GM23248 (cell line): ENCODE measurements at regions not wholly inside any gene's neighbourhood (a gene's known extent, or its start where the extent isn't known, plus 50 kb on each side); places are given as distances from the start of the nearest gene placed in this dataset.
"Not testable (repeated sequence)": the region's sequence is repeated elsewhere in the genome, so short reads cannot be mapped to it uniquely, and the experiment has no call there.

Experiments used
- DNase-seq: peaks from one replicate; pipeline ENCODE4 v3.0.0-alpha.2; 2015
- H2AFZ ChIP-seq: fragments of 200-600 bp; sonication (generic); 2 replicates; pipeline ENCODE4 v1.6.1; 2016; ENCODE audit warnings: antibody characterized with exemption
- H3F3A ChIP-seq: fragments of 200-600 bp; sonication (generic); 2 replicates; pipeline ENCODE4 v1.6.1; 2016; ENCODE audit warnings: mild to moderate bottlenecking, antibody characterized with exemption, mixed run types; ENCODE audit not compliant: insufficient read depth
- H3K27ac ChIP-seq: fragments of 200-600 bp; sonication (generic); 2 replicates; pipeline ENCODE4 v1.5.1; 2016; ENCODE audit warnings: mild to moderate bottlenecking
- H3K27me3 ChIP-seq: fragments of 200-600 bp; sonication (generic); replicated peaks from 2 replicates; pipeline ENCODE4 v1.6.1; 2016; ENCODE audit warnings: mild to moderate bottlenecking; ENCODE audit not compliant: insufficient read depth
- H3K36me3 ChIP-seq: fragments of 200-600 bp; sonication (generic); 2 replicates; pipeline ENCODE4 v1.6.1; 2016; ENCODE audit warnings: low read depth, mild to moderate bottlenecking
- H3K4me1 ChIP-seq: fragments of 200-600 bp; sonication (generic); 2 replicates; pipeline ENCODE4 v1.6.1; 2016; ENCODE audit warnings: mild to moderate bottlenecking; ENCODE audit not compliant: insufficient read depth
- H3K4me2 ChIP-seq: fragments of 200-600 bp; sonication (generic); one replicate; pipeline ENCODE4 v1.6.1; 2016; ENCODE audit warnings: mild to moderate bottlenecking; ENCODE audit not compliant: unreplicated experiment
- H3K4me3 ChIP-seq: fragments of 200-600 bp; sonication (generic); 2 replicates; pipeline ENCODE4 v1.5.1; 2016; ENCODE audit warnings: mild to moderate bottlenecking
- H3K79me2 ChIP-seq: fragments of 200-600 bp; sonication (generic); 2 replicates; pipeline ENCODE4 v1.6.1; 2016; ENCODE audit warnings: mild to moderate bottlenecking; ENCODE audit not compliant: insufficient read depth
- H3K9ac ChIP-seq: fragments of 200-600 bp; sonication (generic); 2 replicates; pipeline ENCODE4 v1.6.1; 2016; ENCODE audit warnings: mild to moderate bottlenecking
- H3K9me2 ChIP-seq: fragments of 200-600 bp; sonication (generic); 2 replicates; pipeline ENCODE4 v1.6.1; 2016; ENCODE audit warnings: mixed run types, mild to moderate bottlenecking, moderate library complexity; ENCODE audit not compliant: insufficient read depth
- H3K9me3 ChIP-seq: fragments of 200-600 bp; sonication (generic); one replicate; pipeline ENCODE4 v1.6.1; 2017; ENCODE audit warnings: low read depth
- H4K20me1 ChIP-seq: fragments of 200-600 bp; sonication (generic); 2 replicates; pipeline ENCODE4 v1.6.0; 2016; ENCODE audit not compliant: insufficient read depth
- EZH2 ChIP-seq: fragments of 200-600 bp; sonication (generic); IDR thresholded peaks from 2 replicates; pipeline ENCODE4 v1.6.1; 2018; ENCODE audit warnings: antibody characterized with exemption, mild to moderate bottlenecking; ENCODE audit not compliant: insufficient read depth, poor library complexity, severe bottlenecking
- EZH2phosphoT487 ChIP-seq: fragments of 200-600 bp; sonication (generic); IDR thresholded peaks from 2 replicates; pipeline ENCODE4 v1.6.1; 2018; ENCODE audit warnings: antibody characterized with exemption, moderate library complexity, mild to moderate bottlenecking, low read depth; ENCODE audit not compliant: insufficient read depth
- WGBS, 2 experiments: methylation state at CpG; one replicate each; pipeline ENCODE4 v1.1.6; 2015 to 2017; ENCODE audit warnings: low lambda C conversion rate in 2 of 2, low coverage in 1 of 2; ENCODE audit errors: missing lambda C conversion rate in 2 of 2; 5-methylcytosine and 5-hydroxymethylcytosine counted together
- in situ Hi-C: fragments of 300-500 bp; cut with MboI; formaldehyde crosslinking; loops from 2 replicates; pipeline ENCODE4 v1.15.0; 2020

GRCh38 chr5:138692370-138692769, 60.9 kb upstream of the CTNNA1 start:
- no peaks in the 10 kb centered on the region for H3K79me2 ChIP-seq
- no peak overlapping the region for H3K27ac ChIP-seq
- no peaks in the 10 kb centered on the region for H3K9me2 ChIP-seq
- in situ Hi-C loops: no loop called here
- no peaks in the 10 kb centered on the region for H3F3A ChIP-seq
- H3K9ac ChIP-seq: no peak overlapping the region
- H3K27me3 ChIP-seq: no peaks in the 10 kb centered on the region
- H3K9me3 ChIP-seq: no peaks in the 10 kb centered on the region
- TF ChIP-seq EZH2 (no peak), EZH2phosphoT487 (no peak)
- H3K4me1 ChIP-seq: no peaks in the 10 kb centered on the region
- H4K20me1 ChIP-seq: no peaks in the 10 kb centered on the region
- no peak overlapping the region for H2AFZ ChIP-seq
- no peak overlapping the region for H3K4me2 ChIP-seq
- no peak for DNase-seq
- H3K36me3 ChIP-seq: no peaks in the 10 kb centered on the region
- H3K4me3 ChIP-seq: no peak overlapping the region

GRCh38 chr5:138686668-138687067, 66.6 kb upstream of the CTNNA1 start:
- no peak overlapping the region for H3K4me2 ChIP-seq
- H3K36me3 ChIP-seq: no peaks in the 10 kb centered on the region
- in situ Hi-C loops: no loop called here
- 70 to 73% methylated on average over 4 of the region's 4 CpGs for whole genome bisulfite sequencing, 2 experiments
- TF ChIP-seq EZH2 (no peak), EZH2phosphoT487 (no peak)
- no peaks in the 10 kb centered on the region for H3K79me2 ChIP-seq
- H3K4me3 ChIP-seq: no peak overlapping the region
- H3F3A ChIP-seq: no peaks in the 10 kb centered on the region
- no peaks in the 10 kb centered on the region for H3K9me3 ChIP-seq
- no peaks in the 10 kb centered on the region for H4K20me1 ChIP-seq
- no peak for DNase-seq
- no peak overlapping the region for H2AFZ ChIP-seq
- H3K27ac ChIP-seq: no peak overlapping the region
- no peak overlapping the region for H3K9ac ChIP-seq
- no peaks in the 10 kb centered on the region for H3K27me3 ChIP-seq
- no peaks in the 10 kb centered on the region for H3K4me1 ChIP-seq
- no peaks in the 10 kb centered on the region for H3K9me2 ChIP-seq

- H2AFZ ChIP-seq: no peak overlapping the region
- no peaks in the 10 kb centered on the region for H3K9me2 ChIP-seq
- H3K27me3 ChIP-seq: no peaks in the 10 kb centered on the region
- H3K79me2 ChIP-seq: no peaks in the 10 kb centered on the region
- no peak overlapping the region for H3K9ac ChIP-seq
- no peak for TF ChIP-seq EZH2
- TF ChIP-seq EZH2phosphoT487: no peak
- H3K4me3 ChIP-seq: no peak overlapping the region
- H3K9me3 ChIP-seq: no peaks in the 10 kb centered on the region
- H3K27ac ChIP-seq: no peak overlapping the region
- H3K4me1 ChIP-seq: no peaks in the 10 kb centered on the region
- H3K36me3 ChIP-seq: no peaks in the 10 kb centered on the region
- in situ Hi-C loops: no loop called here
- H3K4me2 ChIP-seq: no peak overlapping the region
- no peaks in the 10 kb centered on the region for H3F3A ChIP-seq
- DNase-seq: peak; percentile 59
- 28 to 31% methylated on average over 2 of the region's 2 CpGs for WGBS, 2 experiments
- H4K20me1 ChIP-seq: no peaks in the 10 kb centered on the region
Observed at GRCh38 chr5:138685193-138685745, 68.0 kb upstream of the CTNNA1 start.

GRCh38 chr5:138682462-138682861, 70.8 kb upstream of the CTNNA1 start:
- H4K20me1 ChIP-seq, H3K36me3 ChIP-seq, H3K9me2 ChIP-seq, H3K79me2 ChIP-seq, H3K27ac ChIP-seq, H3K9ac ChIP-seq, H2AFZ ChIP-seq, H3K9me3 ChIP-seq, H3F3A ChIP-seq, H3K27me3 ChIP-seq, H3K4me1 ChIP-seq, DNase-seq, H3K4me3 ChIP-seq, H3K4me2 ChIP-seq, in situ Hi-C loops: not testable (repeated sequence)
- WGBS, 2 experiments: 23 to 31% methylated on average over 2 to 3 of the region's 4 CpGs

- H3K27ac ChIP-seq, H3K36me3 ChIP-seq, H3K79me2 ChIP-seq, H3K4me2 ChIP-seq, H3K4me1 ChIP-seq, H3K9me2 ChIP-seq, H4K20me1 ChIP-seq, H3K4me3 ChIP-seq, H3K27me3 ChIP-seq, DNase-seq, H3F3A ChIP-seq, in situ Hi-C loops, H3K9me3 ChIP-seq, H2AFZ ChIP-seq, H3K9ac ChIP-seq: not testable (repeated sequence)
- 68 to 79% methylated on average over 3 of the region's 3 CpGs for WGBS, 2 experiments
Observed at GRCh38 chr5:138678826-138679225, 74.4 kb upstream of the CTNNA1 start.
